HepG2 (cell line): ENCODE measurements at regions not wholly inside any gene's neighbourhood (a gene's known extent, or its start where the extent isn't known, plus 50 kb on each side); places are given as distances from the start of the nearest gene placed in this dataset.

Experiments
- ELF4 ChIP-seq: sonication (generic); formaldehyde crosslinking; IDR thresholded peaks from 2 replicates; pipeline ENCODE4 v1.5.0; 2020; ENCODE audit warnings: missing genetic modification reagents, mild to moderate bottlenecking, moderate library complexity, borderline replicate concordance
- ZNF138 ChIP-seq: sonication (generic); formaldehyde crosslinking; IDR thresholded peaks from 2 replicates; pipeline ENCODE4 v1.5.0; 2020; ENCODE audit warnings: mild to moderate bottlenecking, low read depth, missing genetic modification reagents
- ZNF251 ChIP-seq: sonication (generic); formaldehyde crosslinking; IDR thresholded peaks from 2 replicates; pipeline ENCODE4 v1.9.0; 2021; ENCODE audit warnings: mild to moderate bottlenecking, missing genetic modification reagents
- ZNF326 ChIP-seq: sonication (generic); formaldehyde crosslinking; IDR thresholded peaks from 2 replicates; pipeline ENCODE4 v1.4.0; 2020; ENCODE audit warnings: missing genetic modification reagents, borderline replicate concordance
- ZNF574 ChIP-seq: sonication (generic); formaldehyde crosslinking; IDR thresholded peaks from 2 replicates; pipeline ENCODE4 v1.4.0; 2020; ENCODE audit warnings: missing genetic modification reagents
- ZNF749 ChIP-seq: sonication (generic); formaldehyde crosslinking; IDR thresholded peaks from 2 replicates; pipeline ENCODE4 v1.8.0; 2022; ENCODE audit warnings: mild to moderate bottlenecking, missing genetic modification reagents, moderate library complexity, borderline replicate concordance
- ZXDC ChIP-seq: sonication (generic); formaldehyde crosslinking; IDR thresholded peaks from 2 replicates; pipeline ENCODE4 v1.5.0; 2020; ENCODE audit warnings: mild to moderate bottlenecking, missing genetic modification reagents
- TF ChIP-seq, protein P1 (sequence below): sonication (generic); formaldehyde crosslinking; IDR thresholded peaks from 2 replicates; pipeline ENCODE4 v1.9.0; 2021; ENCODE audit warnings: missing genetic modification reagents, borderline replicate concordance

DNA sequence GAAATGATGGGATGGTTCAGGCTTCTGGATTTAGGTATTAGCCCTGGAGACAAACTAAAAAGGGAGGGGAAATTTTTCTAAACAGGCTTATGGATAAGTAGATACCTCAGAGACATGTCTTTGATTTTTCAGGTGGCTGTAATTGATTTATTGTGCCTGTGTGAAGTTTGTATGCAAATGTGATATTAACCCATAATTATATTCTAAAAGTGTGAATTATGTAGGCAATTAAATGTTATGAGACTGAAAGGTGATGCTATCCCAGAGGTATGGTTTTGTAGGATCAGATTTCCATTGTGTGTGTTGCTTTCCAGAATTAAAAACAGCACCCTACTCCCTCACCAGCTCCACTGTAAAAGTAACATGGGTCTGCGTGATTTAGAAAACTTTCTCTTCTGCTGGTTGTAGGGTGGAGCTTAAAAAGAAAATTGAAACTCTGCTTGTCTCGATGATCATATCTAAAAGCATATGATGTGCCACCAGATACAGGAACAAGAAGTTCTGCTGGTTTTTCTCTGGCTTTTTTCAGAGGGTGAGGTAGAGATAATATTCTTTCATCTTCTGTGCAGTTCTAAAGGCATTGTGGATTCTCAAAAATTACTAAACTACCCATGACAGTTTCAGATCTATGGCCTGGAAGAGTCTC, 71.8 kb upstream of the TAF11L2 start (continued):
- TF ChIP-seq ZXDC (CRISPR knock-in tag), result no peak
- no peak for TF ChIP-seq ZNF574 (CRISPR knock-in tag)
- no peak for TF ChIP-seq ELF4
- TF ChIP-seq ZNF749 (CRISPR knock-in tag), result no peak
- no peak for TF ChIP-seq ZNF138
- TF ChIP-seq, protein P1, sequence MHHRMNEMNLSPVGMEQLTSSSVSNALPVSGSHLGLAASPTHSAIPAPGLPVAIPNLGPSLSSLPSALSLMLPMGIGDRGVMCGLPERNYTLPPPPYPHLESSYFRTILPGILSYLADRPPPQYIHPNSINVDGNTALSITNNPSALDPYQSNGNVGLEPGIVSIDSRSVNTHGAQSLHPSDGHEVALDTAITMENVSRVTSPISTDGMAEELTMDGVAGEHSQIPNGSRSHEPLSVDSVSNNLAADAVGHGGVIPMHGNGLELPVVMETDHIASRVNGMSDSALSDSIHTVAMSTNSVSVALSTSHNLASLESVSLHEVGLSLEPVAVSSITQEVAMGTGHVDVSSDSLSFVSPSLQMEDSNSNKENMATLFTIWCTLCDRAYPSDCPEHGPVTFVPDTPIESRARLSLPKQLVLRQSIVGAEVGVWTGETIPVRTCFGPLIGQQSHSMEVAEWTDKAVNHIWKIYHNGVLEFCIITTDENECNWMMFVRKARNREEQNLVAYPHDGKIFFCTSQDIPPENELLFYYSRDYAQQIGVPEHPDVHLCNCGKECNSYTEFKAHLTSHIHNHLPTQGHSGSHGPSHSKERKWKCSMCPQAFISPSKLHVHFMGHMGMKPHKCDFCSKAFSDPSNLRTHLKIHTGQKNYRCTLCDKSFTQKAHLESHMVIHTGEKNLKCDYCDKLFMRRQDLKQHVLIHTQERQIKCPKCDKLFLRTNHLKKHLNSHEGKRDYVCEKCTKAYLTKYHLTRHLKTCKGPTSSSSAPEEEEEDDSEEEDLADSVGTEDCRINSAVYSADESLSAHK, result no peak
- TF ChIP-seq ZNF251 (CRISPR knock-in tag), result no peak
- no peak for TF ChIP-seq ZNF326 (CRISPR knock-in tag)
